Transverse colon (tissue), 3 donors: ENCODE measurements at regions not wholly inside any gene's neighbourhood (a gene's known extent, or its start where the extent isn't known, plus 50 kb on each side); places are given as distances from the start of the nearest gene placed in this dataset.
"Not testable (repeated sequence)": the region's sequence is repeated elsewhere in the genome, so short reads cannot be mapped to it uniquely, and the experiment has no call there.

ENCODE experiments used
- CTCF ChIP-seq, 5 experiments: fragments of 200-600 bp in 3 of 5; fragments of 450-650 bp in 2 of 5; sonication (generic) in 3 of 5; IDR thresholded peaks; 1 replicate in 2 of 5; 2 replicates in 3 of 5; pipeline ENCODE4 v1.5.1; 2016 to 2017; ENCODE audit warnings: antibody characterized with exemption in 5 of 5, inconsistent platforms in 3 of 5, mild to moderate bottlenecking in 2 of 5, moderate library complexity in 1 of 5
- EP300 ChIP-seq: sonication (generic); formaldehyde crosslinking; IDR thresholded peaks from one replicate; pipeline ENCODE4 v1.6.1; 2017; ENCODE audit warnings: antibody characterized with exemption, low read depth
- POLR2A ChIP-seq: fragments of 450-650 bp; IDR thresholded peaks from one replicate; pipeline ENCODE4 v1.6.1; 2016; ENCODE audit warnings: antibody characterized with exemption, mild to moderate bottlenecking, moderate library complexity

GRCh38 chr5:176060472-176061268 is 92.6 kb upstream of the THOC3 start:
- not testable (repeated sequence) for TF ChIP-seq EP300; CTCF (IDR thresholded peaks at IDR 0.05); POLR2A
